HG03108 (cell line): ENCODE measurements at regions not wholly inside any gene's neighbourhood (a gene's known extent, or its start where the extent isn't known, plus 50 kb on each side); places are given as distances from the start of the nearest gene placed in this dataset.
A peak's percentile ranks its signal among the peaks of the same experiment; 100 is the strongest.

Experiments used
- ATAC-seq: cut with Tn5 transposase; IDR thresholded peaks from one replicate; pipeline ENCODE4 v1.9.1; 2021; ENCODE audit warnings: moderate library complexity; ENCODE audit not compliant: unreplicated experiment

DNA sequence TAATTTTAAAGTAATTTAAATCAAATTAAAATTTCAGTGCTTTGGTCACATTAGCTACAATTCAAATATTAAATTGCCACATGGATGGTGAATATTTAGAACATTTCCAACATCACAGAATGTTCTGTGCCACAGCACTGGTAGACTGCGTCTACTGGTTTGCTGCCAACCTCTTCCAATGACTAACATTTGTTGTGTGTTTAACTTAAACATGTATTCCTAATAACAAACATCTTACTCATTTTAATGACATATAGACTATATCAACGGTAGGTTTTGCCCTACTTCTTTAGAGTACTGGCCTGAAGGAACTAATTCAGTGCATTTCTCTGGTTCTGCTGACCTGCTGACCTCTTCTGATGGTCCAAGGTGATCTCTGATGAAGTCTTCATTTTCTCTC, 157.6 kb downstream of the DCK start:
- no peak for ATAC-seq

DNA sequence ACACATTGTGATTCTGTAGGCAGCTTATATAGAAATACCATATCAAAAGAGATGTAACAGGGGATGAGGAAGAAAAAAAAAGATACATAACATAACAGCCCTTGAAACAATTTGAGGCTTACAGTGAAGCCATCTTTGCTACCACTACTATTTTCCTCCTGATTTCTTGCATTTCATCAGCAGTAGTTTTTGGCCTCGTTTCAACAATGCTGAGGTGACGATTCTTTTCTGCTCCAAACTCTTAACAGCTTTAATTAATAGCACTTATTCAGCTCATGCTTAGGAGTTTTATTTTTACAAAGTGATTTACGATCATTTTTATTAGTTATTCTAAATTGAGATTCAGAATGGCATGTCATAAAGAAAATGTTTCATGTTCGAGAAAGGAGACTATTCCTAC, 163.2 kb downstream of the DCK start:
- no peak for ATAC-seq

DNA sequence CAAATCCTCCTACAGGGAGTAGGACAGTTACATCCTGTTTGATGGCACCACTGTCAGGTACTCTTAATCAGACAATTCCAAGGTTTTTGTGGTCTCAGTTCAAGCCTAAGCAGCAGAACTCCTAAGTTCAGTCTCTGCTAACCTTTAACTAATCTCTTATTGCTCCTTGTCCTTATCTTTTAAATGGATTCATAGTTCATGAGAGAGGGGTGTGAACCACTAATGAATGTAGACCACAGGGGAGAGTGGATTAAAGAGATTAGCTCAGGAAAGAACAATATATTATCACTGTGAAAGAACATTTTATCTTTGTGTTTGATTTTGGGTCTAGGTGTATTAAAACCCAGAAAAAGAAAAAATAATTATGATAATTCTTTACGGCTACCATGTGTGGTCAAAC, 168.9 kb downstream of the DCK start:
- ATAC-seq: no peak

DNA sequence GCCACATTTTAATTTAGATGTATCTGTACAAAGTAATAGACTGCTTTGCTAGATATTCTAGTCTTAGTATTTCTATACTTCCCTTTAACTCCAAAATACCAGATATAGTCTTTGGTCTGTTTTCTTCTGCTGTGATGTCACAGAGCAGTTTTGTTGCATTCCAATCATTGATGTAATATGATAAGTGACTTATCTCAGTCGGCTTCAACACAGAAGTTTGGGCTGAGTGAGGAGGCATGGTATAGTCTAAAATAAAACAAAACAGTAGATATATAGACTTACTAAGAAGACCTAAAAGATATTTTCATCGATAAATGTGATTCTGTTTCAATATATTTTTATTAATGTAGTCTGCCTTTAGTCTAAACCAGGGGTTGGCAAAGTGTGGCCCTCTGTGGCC, 169.9 kb downstream of the DCK start:
- ATAC-seq: no peak

DNA sequence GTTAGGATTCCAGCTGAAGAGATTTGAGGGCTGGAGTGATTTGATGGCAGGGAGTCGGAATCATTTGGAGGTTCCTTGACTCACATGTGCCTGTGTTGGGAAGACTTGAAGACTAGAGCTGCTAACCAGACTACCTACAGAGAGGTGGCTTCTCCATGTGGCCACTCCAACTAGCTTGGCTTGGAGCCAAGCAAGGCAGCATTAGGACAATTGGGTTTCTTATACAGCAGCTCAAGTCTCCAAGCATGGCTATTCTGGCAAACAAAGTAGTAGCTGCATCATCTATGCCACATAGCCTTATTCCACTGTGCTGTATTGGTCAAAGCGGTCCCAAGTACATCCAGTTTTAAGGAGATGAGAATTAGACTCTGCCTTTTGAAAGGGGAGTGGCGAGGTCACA, 171.7 kb upstream of the SLC4A4 start:
- ATAC-seq: no peak

DNA sequence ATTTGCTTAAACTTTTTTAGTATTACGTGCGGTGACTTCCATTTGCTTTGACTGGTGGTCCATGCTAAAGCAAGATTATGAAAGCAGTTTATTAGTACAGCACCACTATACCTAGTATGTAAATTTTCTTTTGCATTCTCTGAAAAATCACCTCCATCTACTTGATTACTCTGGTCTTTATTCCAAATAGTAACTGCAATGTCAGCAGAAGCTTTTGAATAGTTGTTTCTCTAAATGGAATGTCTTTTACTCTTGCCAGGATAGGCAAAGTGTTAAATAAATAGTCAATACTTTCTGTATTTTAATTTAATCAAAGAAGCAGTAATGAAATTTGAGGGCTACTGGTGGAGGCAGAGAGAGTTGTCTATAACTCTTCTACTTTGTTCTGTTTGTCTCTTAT, 167.2 kb upstream of the SLC4A4 start:
- ATAC-seq: no peak

DNA sequence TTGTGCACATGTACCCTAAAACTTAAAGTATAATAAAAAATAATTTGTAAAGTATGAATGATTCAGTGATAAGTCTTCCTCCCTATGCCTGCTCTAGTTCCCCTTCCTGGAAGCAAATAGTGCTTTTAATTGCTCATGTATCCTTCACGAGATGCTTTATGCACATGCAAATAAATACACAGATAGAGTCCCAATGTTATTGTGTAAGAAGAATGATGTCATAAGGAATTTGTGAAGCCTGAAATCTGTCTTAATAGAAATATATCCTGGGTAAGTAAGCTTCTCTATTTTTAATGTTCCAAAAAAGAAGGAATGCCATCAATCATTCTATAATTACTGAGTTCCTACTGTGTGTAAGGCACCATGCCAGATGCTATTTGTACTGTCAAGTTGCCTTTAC, 157.5 kb upstream of the SLC4A4 start:
- ATAC-seq: no peak

DNA sequence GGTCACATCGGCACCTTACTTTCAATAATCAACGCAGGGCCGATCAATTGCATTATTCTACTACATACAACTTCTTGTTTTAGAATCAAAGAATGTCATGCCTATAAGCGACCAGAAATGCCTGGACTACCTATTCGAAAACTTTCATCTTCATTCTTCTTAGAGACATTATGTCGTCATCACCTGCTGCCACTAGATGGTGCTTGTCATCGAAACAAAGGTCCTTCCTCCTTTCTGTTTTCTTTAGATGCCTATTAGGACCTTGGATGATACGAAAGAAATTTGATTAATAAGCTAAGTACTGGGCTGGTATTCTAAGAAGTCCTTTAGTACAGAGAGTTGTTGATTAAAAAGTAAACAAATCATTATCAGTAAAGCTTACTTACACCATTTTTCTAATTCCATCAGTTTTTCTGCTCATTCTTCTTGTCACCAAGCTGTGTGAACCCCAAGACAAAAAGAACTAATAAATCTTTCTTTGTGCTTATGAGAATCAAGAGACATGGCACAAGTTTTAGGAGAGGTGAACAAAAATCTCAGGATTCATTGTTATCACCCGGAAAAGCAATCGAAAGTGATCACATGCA, 154.5 kb upstream of the SLC4A4 start:
- ATAC-seq: peak; percentile 76

DNA sequence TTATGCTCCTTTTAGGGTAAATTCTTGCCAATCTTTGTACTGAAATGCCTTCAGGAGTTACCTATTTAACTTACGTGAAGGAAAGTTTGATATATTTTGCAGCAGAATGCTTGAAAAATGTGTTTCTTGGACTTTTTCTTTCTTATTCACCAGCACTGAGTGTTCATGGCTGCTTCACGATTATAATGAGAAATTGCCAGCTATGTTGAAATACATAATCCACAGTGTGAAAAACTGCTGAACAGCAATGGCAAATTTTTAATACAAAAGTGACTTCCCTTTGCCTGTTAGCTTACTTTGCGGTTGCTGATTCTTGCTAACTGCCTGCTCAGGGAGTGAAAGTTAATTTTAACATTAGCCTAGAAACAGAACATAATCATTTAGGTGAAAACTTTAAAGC, 153.8 kb upstream of the SLC4A4 start:
- no peak for ATAC-seq

DNA sequence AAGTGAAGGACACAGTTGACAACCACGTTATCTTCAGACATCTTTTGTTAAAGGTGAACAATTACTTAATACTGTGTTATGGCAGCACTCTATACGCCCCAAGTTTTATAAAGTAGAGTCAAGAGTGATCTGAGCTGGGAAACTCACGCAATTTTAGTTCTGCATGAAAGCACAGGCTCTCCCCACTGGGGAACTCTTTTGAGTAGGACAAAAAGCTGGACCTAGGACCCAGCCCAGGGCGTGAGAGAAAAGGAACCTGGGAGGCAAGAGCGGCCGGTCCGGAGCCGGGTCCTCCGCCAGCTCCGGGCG, 152.6 kb upstream of the SLC4A4 start:
- no peak for ATAC-seq

DNA sequence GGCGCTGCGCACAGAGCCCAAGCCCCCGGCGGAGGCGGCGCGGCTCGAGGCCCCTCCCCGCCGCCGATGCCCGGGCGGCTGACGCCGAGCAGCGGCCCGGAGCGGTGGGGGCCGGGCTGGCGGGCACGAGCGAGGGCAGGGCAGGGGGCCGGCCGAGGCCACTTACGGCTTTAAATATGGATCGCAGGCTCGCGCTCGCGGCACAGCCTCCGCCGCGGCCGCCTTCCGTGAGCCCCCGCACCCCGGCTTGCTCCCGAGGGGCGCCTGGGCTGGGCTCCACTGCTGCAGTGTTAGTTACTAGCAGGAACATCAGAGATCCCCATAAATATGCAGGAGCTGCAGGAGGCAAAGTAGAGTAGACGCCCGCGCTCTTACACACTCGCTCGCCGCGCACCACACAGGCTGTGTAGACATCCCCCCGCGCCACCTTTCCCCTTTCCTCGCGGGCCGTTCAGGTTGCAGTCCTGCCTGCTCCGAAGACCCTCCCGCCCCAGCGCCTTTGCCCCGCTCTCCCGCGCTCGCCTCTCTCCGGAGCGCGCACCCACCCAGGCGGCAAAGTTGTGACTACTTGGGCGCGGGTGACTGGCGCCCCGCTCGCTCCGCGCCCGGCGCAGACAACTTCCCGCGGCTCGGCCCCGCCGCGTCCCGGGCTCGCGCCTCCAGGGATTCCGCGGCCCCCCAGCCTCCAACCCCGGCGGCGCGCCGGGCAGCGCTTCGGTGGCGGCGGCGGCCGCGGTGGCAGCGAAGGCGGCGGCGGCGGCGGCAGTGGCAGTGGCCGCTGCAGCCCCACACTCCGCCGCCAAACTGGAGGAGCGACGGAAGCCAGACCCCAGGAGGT, 152.0 kb upstream of the SLC4A4 start:
- no peak for ATAC-seq

DNA sequence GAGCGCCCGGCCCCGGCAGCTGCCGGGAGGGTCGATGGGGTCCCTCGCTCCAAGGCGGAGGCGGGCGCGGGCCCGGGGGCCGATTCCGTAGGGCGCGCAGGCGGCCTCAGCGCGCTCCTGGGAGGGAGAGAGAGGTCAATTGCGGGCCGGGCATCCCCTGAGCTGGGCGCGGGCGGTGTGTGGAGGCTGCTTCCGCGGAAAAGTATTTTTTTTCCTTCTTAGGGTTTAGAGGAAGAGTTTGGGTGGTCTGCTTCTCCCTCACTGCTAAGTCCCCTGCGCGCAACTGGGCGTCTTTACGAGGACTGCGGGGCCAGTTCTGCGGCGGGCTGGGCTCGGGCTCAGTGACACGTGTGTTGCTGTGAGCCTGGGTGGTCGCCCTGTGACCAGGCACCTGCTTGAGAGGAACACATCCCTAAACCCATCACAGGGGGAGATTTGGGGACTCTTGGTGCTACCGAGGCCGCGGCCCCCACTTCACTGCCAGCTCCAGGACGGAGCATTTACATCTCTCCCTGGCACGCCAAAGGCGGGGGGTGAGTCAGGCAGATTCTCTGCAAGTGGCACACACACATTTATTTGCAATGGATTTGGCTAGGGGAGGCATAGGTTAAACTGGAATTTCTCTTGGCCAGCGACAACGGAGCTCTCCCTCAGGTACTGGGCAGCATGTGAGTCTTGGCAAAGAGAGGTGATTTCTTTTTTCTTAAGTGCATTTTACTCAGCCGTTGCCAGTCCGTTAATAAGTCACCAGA, 151.2 kb upstream of the SLC4A4 start:
- no peak for ATAC-seq

DNA sequence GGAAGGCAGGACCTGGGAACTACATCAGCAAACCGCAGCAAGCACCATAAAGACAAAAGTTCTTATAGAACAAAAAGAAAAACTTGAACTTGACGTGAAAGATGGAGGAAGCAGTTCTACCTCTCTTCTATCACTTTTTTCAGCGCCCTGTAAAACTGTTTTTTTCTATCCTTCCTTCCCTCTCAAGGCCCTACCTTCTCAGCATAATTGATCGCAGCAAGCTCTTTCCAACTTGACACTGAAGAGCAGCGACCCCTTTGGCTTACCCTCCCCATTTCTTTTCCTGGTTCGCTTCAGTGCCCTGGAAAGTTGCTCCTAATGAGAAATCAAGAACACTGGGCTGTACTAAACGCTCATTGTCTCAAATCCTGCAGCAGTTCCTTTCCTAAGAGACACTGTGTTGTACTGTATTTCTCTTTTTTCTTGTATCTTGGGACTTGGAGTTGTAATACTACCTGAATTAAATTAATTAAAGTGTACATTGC, 150.6 kb upstream of the SLC4A4 start:
- ATAC-seq: no peak

DNA sequence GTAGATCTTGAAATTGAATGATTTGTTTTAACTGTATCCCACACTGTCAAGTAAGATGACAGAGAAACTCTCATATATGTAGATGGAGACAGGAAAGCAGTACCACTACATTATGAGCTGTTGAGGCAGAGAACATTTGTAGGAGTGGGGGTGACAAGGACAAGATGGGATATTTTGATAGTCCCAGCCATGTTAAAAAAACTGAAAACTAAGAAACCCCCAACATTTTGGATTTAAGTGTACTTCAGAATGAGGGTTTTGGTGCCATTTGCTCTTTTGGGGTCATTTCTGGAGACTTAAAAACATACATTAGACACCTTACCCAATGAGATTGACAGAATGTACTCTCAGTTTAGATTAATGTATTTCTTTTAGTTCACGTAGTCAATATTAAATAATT, 149.9 kb upstream of the SLC4A4 start:
- no peak for ATAC-seq

DNA sequence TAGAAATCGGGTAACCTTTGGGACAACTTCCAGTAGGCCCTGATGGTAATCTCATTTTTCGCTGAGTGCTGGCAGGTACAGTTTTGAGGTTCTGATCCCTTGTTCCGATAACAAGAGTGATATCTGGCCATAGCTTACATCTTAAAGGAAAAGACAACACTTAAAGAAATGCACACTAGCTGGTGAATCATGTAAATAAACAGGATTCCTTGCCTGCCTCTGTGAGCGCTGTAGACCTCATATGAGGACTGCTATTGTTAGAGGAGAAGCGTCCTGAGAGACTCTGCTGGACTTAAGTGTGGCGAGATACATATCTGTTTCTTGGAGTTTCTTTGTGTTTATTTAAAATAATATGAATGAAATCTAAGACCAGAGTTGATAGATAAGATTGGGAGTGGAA, 149.3 kb upstream of the SLC4A4 start:
- ATAC-seq: no peak

DNA sequence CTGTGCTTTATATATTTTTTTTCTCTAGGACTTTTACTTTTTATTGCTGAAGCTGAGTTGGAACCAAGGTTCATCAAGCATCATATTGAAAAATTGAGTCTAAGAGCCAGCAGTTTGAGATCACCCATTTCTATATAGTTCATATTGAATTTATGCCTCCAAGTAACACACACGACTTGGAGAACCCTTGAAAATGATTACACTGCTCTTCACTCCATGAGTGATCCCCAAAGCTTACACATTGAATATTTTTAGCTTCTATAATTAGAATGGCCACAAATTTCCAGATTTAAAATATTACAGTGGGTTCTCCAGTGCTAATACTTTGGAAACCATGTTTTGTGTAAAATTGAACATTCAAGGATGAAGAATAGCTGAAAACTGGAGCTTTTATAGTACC, 144.4 kb upstream of the SLC4A4 start:
- no peak for ATAC-seq

DNA sequence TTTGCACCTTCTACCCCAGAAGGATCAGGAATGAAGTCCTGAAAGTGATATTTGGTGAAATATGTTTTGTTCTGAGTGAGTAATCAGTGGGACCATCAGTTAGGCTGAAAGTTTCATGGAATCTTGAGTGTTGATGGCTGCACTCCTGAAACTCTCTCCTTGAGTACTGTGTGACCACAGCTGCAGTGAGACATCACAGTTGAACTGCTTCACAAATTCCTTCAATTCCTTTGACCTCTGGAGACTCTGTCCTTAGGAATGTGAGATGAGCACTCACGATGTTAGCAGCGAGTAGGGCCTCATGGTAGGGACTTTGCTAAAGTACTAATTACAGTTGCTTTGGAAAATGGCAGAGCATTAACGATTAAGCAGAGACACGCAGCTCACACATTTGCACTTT, 142.9 kb upstream of the SLC4A4 start:
- no peak for ATAC-seq

DNA sequence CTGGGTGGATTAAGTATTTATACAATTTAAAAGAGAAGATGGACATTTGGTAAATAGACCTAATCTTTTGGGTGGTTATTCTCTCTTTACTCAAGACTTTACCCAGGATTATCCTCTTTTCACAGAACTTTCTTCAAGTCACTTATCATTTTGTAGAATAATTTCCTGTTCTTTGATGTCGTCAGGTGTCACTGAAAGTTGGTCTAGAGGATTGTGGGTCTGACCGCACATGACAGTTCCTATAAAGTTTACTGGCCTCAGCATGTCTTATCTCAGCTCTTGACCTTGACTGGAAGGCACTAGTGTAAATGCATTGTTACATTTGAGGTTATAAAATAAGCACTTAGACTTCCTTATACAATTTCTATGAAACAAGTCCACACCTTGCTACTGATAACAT, 139.9 kb upstream of the SLC4A4 start:
- no peak for ATAC-seq

DNA sequence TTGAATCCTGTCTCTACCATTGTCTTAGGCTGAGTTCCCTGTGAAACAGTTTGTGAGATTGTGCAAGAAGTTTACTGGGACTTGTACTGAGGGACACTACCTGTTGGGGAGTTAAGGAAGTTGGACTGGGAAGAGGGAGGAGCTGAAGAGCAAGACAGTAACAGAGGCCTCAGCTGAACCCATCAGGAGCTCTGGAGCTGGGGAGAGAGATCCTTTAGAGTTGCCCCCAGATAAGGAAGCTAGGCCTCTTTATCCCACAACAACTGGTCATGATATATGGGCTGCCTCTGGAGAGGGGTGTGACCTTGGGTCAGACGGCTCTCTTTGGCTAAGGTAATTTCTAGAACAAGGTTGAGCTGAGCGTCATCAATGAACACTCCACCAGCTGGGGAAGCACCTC, 137.8 kb upstream of the SLC4A4 start:
- no peak for ATAC-seq

DNA sequence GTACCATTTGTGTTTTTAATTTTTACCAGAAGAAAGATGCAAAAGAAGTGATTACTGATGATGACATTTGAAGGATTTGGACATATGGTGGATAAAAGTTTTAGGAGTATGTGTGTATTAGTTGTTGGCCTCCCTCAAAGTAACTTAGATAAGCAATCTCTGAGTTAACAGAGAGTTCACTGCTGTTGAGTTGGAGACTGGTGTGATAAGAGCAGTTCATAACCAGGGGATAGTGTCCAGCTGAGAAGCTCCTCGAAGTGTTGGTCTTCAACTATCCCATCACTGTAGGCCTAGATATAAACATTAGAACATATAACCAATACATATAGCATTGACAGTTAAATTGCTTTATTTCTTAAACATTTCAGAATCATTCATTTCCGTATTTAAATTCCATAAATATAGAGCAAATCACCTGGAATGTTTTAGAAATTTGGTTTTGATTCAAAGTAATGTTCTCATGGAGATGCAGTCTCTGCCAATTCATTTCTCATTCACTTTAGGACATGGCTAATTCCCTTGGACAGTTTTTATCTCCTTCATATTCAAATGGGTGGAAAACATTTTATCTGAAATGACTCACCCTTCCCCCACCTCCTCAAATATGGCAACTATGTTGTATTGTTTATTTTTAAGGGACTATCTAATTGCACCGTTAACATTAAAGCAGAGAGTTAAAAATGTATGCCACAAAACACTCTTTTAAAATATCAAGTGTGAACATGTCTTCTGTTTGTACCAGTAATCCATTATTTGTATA, 136.8 kb upstream of the SLC4A4 start:
- no peak for ATAC-seq

DNA sequence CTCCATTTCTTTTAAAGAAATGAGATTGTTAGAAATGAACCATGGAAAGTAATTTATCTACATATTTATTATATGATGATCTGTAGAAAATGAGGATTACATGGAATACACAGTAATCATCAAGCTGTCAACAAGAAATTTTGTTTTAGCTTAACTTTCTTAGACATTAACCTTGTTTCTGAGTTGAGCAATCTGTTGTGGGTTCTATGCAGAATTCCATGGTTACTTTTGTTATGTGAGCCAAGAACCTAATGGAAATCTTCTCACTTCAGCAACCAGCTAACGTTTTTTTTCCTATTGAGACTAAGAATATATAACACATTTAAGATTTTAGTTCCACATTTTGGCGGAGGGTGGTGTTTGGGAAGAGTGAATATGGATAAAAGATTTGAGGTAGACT, 136.1 kb upstream of the SLC4A4 start:
- ATAC-seq: no peak
